ENCODE measurements at regions not wholly inside any gene's neighbourhood (a gene's known extent, or its start where the extent isn't known, plus 50 kb on each side); places are given as distances from the start of the nearest gene placed in this dataset.

DNA sequence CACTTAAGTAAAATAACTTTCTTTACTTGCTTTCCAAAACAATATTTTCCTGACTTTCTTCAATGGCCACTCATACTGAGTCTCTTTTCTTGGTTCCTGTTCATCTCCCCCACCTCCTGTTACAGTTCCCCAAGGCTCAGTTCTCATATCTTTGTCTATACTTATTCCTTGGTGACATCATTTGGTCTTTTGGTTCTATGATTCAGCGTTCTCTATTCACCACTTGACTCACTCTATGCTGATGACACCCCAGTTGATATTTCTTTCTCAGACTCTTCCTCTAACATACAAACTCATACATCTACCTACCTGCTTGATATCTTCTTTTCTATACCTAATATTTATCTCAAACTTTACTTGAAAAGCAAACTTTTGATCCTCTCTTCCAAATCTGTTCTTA is 85.0 kb upstream of the P3H2 start:
- H3K4me2 ChIP-seq = no peak overlapping the region
- ATAC-seq = no peak
- no peaks in the 10 kb centered on the region for H3F3A ChIP-seq (replicated peaks; ENCODE audit: low read depth)
- peaks cover 4% of the 10 kb centered on the region; the same call in 1 of the 3 replicates for H3K4me1 Mint-ChIP-seq
- H3K9me3 Mint-ChIP-seq = peaks cover 24% of the 10 kb centered on the region
- H3K4me3 Mint-ChIP-seq = no peak overlapping the region
- no peak for TF ChIP-seq EZH2 (IDR thresholded peaks at IDR 0.05; ENCODE audit: low read depth, unreplicated experiment)
- TF ChIP-seq, protein P1, sequence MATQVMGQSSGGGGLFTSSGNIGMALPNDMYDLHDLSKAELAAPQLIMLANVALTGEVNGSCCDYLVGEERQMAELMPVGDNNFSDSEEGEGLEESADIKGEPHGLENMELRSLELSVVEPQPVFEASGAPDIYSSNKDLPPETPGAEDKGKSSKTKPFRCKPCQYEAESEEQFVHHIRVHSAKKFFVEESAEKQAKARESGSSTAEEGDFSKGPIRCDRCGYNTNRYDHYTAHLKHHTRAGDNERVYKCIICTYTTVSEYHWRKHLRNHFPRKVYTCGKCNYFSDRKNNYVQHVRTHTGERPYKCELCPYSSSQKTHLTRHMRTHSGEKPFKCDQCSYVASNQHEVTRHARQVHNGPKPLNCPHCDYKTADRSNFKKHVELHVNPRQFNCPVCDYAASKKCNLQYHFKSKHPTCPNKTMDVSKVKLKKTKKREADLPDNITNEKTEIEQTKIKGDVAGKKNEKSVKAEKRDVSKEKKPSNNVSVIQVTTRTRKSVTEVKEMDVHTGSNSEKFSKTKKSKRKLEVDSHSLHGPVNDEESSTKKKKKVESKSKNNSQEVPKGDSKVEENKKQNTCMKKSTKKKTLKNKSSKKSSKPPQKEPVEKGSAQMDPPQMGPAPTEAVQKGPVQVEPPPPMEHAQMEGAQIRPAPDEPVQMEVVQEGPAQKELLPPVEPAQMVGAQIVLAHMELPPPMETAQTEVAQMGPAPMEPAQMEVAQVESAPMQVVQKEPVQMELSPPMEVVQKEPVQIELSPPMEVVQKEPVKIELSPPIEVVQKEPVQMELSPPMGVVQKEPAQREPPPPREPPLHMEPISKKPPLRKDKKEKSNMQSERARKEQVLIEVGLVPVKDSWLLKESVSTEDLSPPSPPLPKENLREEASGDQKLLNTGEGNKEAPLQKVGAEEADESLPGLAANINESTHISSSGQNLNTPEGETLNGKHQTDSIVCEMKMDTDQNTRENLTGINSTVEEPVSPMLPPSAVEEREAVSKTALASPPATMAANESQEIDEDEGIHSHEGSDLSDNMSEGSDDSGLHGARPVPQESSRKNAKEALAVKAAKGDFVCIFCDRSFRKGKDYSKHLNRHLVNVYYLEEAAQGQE (IDR thresholded peaks at IDR 0.05; ENCODE audit: unreplicated experiment) = no peak
- TF ChIP-seq, protein P2, sequence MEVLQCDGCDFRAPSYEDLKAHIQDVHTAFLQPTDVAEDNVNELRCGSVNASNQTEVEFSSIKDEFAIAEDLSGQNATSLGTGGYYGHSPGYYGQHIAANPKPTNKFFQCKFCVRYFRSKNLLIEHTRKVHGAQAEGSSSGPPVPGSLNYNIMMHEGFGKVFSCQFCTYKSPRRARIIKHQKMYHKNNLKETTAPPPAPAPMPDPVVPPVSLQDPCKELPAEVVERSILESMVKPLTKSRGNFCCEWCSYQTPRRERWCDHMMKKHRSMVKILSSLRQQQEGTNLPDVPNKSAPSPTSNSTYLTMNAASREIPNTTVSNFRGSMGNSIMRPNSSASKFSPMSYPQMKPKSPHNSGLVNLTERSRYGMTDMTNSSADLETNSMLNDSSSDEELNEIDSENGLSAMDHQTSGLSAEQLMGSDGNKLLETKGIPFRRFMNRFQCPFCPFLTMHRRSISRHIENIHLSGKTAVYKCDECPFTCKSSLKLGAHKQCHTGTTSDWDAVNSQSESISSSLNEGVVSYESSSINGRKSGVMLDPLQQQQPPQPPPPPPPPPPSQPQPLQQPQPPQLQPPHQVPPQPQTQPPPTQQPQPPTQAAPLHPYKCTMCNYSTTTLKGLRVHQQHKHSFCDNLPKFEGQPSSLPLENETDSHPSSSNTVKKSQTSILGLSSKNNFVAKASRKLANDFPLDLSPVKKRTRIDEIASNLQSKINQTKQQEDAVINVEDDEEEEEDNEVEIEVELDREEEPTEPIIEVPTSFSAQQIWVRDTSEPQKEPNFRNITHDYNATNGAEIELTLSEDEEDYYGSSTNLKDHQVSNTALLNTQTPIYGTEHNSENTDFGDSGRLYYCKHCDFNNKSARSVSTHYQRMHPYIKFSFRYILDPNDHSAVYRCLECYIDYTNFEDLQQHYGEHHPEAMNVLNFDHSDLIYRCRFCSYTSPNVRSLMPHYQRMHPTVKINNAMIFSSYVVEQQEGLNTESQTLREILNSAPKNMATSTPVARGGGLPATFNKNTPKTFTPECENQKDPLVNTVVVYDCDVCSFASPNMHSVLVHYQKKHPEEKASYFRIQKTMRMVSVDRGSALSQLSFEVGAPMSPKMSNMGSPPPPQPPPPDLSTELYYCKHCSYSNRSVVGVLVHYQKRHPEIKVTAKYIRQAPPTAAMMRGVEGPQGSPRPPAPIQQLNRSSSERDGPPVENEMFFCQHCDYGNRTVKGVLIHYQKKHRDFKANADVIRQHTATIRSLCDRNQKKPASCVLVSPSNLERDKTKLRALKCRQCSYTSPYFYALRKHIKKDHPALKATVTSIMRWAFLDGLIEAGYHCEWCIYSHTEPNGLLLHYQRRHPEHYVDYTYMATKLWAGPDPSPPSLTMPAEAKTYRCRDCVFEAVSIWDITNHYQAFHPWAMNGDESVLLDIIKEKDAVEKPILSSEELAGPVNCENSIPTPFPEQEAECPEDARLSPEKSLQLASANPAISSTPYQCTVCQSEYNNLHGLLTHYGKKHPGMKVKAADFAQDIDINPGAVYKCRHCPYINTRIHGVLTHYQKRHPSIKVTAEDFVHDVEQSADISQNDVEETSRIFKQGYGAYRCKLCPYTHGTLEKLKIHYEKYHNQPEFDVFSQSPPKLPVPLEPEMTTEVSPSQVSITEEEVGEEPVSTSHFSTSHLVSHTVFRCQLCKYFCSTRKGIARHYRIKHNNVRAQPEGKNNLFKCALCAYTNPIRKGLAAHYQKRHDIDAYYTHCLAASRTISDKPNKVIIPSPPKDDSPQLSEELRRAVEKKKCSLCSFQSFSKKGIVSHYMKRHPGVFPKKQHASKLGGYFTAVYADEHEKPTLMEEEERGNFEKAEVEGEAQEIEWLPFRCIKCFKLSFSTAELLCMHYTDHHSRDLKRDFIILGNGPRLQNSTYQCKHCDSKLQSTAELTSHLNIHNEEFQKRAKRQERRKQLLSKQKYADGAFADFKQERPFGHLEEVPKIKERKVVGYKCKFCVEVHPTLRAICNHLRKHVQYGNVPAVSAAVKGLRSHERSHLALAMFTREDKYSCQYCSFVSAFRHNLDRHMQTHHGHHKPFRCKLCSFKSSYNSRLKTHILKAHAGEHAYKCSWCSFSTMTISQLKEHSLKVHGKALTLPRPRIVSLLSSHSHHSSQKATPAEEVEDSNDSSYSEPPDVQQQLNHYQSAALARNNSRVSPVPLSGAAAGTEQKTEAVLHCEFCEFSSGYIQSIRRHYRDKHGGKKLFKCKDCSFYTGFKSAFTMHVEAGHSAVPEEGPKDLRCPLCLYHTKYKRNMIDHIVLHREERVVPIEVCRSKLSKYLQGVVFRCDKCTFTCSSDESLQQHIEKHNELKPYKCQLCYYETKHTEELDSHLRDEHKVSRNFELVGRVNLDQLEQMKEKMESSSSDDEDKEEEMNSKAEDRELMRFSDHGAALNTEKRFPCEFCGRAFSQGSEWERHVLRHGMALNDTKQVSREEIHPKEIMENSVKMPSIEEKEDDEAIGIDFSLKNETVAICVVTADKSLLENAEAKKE (CRISPR knock-in tag; IDR thresholded peaks at IDR 0.05) = no peak
- no peaks in the 10 kb centered on the region for H3K27me3 ChIP-seq (ENCODE audit: insufficient read depth)
- H3K27ac Mint-ChIP-seq = no peak overlapping the region
- H3K36me3 ChIP-seq (ENCODE audit: insufficient read depth) = no peaks in the 10 kb centered on the region
- H3K9me2 ChIP-seq (ENCODE audit: insufficient read depth) = no peaks in the 10 kb centered on the region
- H3K4me1 ChIP-seq (ENCODE audit: insufficient read depth) = no peaks in the 10 kb centered on the region
- no peaks in the 10 kb centered on the region for H4K20me1 ChIP-seq (replicated peaks; ENCODE audit: insufficient read depth)
- peak overlapping the region; percentile 23; the same call in 1 of the 2 replicates for H2AFZ ChIP-seq
- H3K27me3 Mint-ChIP-seq (ENCODE audit: insufficient read depth, low read depth, poor library complexity) = no peaks in the 10 kb centered on the region
- no peak overlapping the region for H3K4me3 ChIP-seq
- H3K27ac ChIP-seq (ENCODE audit: low read depth) = no peak overlapping the region
- H3K36me3 Mint-ChIP-seq (ENCODE audit: low read depth) = peaks cover 19% of the 10 kb centered on the region; the same call in 2 of the 3 replicates
- no peak for DNase-seq (ENCODE audit: low spot score)
- no peaks in the 10 kb centered on the region for H3K79me2 ChIP-seq (replicated peaks; ENCODE audit: insufficient read depth)
